Colonic mucosa (tissue), 4 donors: ENCODE measurements at regions not wholly inside any gene's neighbourhood (a gene's known extent, or its start where the extent isn't known, plus 50 kb on each side); places are given as distances from the start of the nearest gene placed in this dataset.
"Not testable (repeated sequence)": the region's sequence is repeated elsewhere in the genome, so short reads cannot be mapped to it uniquely, and the experiment has no call there.

Experiments used
- DNase-seq: peaks from one replicate; pipeline ENCODE4 v3.0.0-alpha.2; 2020
- H3K27ac ChIP-seq: fragments of 200-600 bp; one replicate; pipeline ENCODE4 v1.8.0; 2021
- H3K27me3 ChIP-seq: fragments of 200-600 bp; one replicate; pipeline ENCODE4 v1.8.0; 2021
- H3K36me3 ChIP-seq: fragments of 200-600 bp; one replicate; pipeline ENCODE4 v1.8.0; 2021
- H3K4me1 ChIP-seq: fragments of 200-600 bp; one replicate; pipeline ENCODE4 v1.8.0; 2021; ENCODE audit warnings: mild to moderate bottlenecking
- H3K4me3 ChIP-seq: fragments of 200-600 bp; one replicate; pipeline ENCODE4 v1.8.0; 2021
- H3K9ac ChIP-seq, 2 donors: one replicate each; pipeline ENCODE4 v1.7.0; 2013; ENCODE audit warnings: control low read depth in 2 of 2, low read depth in 2 of 2, low read length in 2 of 2
- H3K9me3 ChIP-seq: fragments of 200-600 bp; one replicate; pipeline ENCODE4 v1.8.0; 2021
- CTCF ChIP-seq: fragments of 200-600 bp; IDR thresholded peaks from one replicate; pipeline ENCODE4 v1.8.0; 2022; ENCODE audit warnings: antibody characterized with exemption, mild to moderate bottlenecking
- intact Hi-C: fragments of 100-400 bp; cut with DNase I; formaldehyde crosslinking; loops from one replicate; pipeline ENCODE4 v1.14.1; 2022
- donor health status: healthy.
- donor health status: DM: no; HTN: no; CAD: no.
- donor health status: DM: no; HTN: no; CAD: no.

GRCh38 chrX:138794246-138794645 is 82.7 kb upstream of the FGF13 start:
- intact Hi-C loops, result no loop called here
- DNase-seq, result no peak
- no peak overlapping the region for H3K27ac ChIP-seq
- no peaks in the 10 kb centered on the region for H3K27me3 ChIP-seq
- TF ChIP-seq CTCF, result no peak
- no peak overlapping the region for H3K9ac ChIP-seq
- H3K4me3 ChIP-seq, result no peak overlapping the region
- H3K9me3 ChIP-seq, result no peaks in the 10 kb centered on the region
- no peaks in the 10 kb centered on the region for H3K36me3 ChIP-seq
- no peaks in the 10 kb centered on the region for H3K4me1 ChIP-seq

GRCh38 chrX:138791551-138791950 is 80.0 kb upstream of the FGF13 start:
- intact Hi-C loops, result no loop called here
- DNase-seq, result no peak
- Histone ChIP-seq H3K27ac (no peak overlapping the region), H3K4me3 (no peak overlapping the region), H3K9me3 (no peaks in the 10 kb centered on the region), H3K36me3 (no peaks in the 10 kb centered on the region), H3K27me3 (no peaks in the 10 kb centered on the region), H3K4me1 (no peaks in the 10 kb centered on the region), H3K9ac (no peak overlapping the region)
- TF ChIP-seq CTCF, result no peak

- intact Hi-C loops, result no loop called here
- Histone ChIP-seq H3K36me3 (no peaks in the 10 kb centered on the region), H3K4me1 (no peaks in the 10 kb centered on the region)
Measured at GRCh38 chrX:138788771-138789170, 77.3 kb upstream of the FGF13 start.

GRCh38 chrX:138778576-138778909 is 67.0 kb upstream of the FGF13 start:
- not testable (repeated sequence) for H3K4me1 ChIP-seq, H3K9me3 ChIP-seq, H3K9ac ChIP-seq, H3K36me3 ChIP-seq, H3K27me3 ChIP-seq, H3K27ac ChIP-seq, DNase-seq, H3K4me3 ChIP-seq
- intact Hi-C loops, result loop anchor here (5.0 kb wide), 1 partner anchor 779 kb away; no protein-coding TSS in a partner anchor

More at GRCh38 chrX:138788771-138789170, 77.3 kb upstream of the FGF13 start:
- Histone ChIP-seq H3K27ac (no peak overlapping the region), H3K4me3 (no peak overlapping the region), H3K9me3 (no peaks in the 10 kb centered on the region), H3K9ac (no peak overlapping the region), H3K27me3 (no peaks in the 10 kb centered on the region)
- DNase-seq, result no peak
- TF ChIP-seq CTCF, result no peak

GRCh38 chrX:138777908-138778575 is 66.5 kb upstream of the FGF13 start:
- H3K27ac ChIP-seq, H3K9me3 ChIP-seq, H3K36me3 ChIP-seq, H3K4me3 ChIP-seq, H3K27me3 ChIP-seq, DNase-seq, H3K9ac ChIP-seq, H3K4me1 ChIP-seq: not testable (repeated sequence)
- intact Hi-C loops, result loop anchor here (5.0 kb wide), 1 partner anchor 779 kb away; no protein-coding TSS in a partner anchor

- Histone ChIP-seq H3K9me3 (no peaks in the 10 kb centered on the region), H3K36me3 (no peaks in the 10 kb centered on the region), H3K4me1 (no peaks in the 10 kb centered on the region), H3K27ac (no peak overlapping the region), H3K9ac (no peak overlapping the region), H3K27me3 (no peaks in the 10 kb centered on the region), H3K4me3 (no peak overlapping the region)
- TF ChIP-seq CTCF, result no peak
- intact Hi-C loops, result loop anchor here (5.0 kb wide), 1 partner anchor 780 kb away; no protein-coding TSS in a partner anchor
- no peak for DNase-seq
Measured at GRCh38 chrX:138777230-138777629, 65.7 kb upstream of the FGF13 start.
